ENCODE measurements at regions not wholly inside any gene's neighbourhood (a gene's known extent, or its start where the extent isn't known, plus 50 kb on each side); places are given as distances from the start of the nearest gene placed in this dataset.

GRCh38 chr13:58617880-58618665 lies 986.5 kb downstream of the PCDH17 start:
- Histone ChIP-seq H4K20me1 (ENCODE audit: control insufficient read depth, insufficient read depth, low read length, poor library complexity, severe bottlenecking) (no peaks in the 10 kb centered on the region), H3K9ac (ENCODE audit: low read length) (no peak overlapping the region), H3K79me2 (ENCODE audit: control insufficient read depth, insufficient read depth, low read length) (no peaks in the 10 kb centered on the region), H3K4me2 (replicated peaks; ENCODE audit: low read depth, low read length, poor library complexity, severe bottlenecking) (no peak overlapping the region), H3K27me3 (replicated peaks in 1 of 4; ENCODE audit: control extremely low read depth in 1 of 4, control insufficient read depth in 3 of 4, insufficient read depth in 4 of 4, low read length in 3 of 4) (no peaks in the 10 kb centered on the region), H3K27ac (ENCODE audit: low read length in 2 of 2) (no peak overlapping the region), H3K36me3 (replicated peaks in 1 of 2; ENCODE audit: control extremely low read depth in 1 of 2, control insufficient read depth in 1 of 2, extremely low read depth in 1 of 2, insufficient read depth in 2 of 2, low read length in 1 of 2) (no peaks in the 10 kb centered on the region), H3K9me3 (ENCODE audit: control extremely low read depth in 1 of 3, control insufficient read depth in 2 of 3, insufficient read depth in 1 of 3, low read length in 2 of 3) (peaks cover 0 to 3% (median 0%) of the 10 kb centered on the region in 3 donors), H3K4me1 (ENCODE audit: control insufficient read depth in 2 of 2, insufficient read depth in 2 of 2, low read length in 2 of 2) (no peaks in the 10 kb centered on the region), H3K4me3 (ENCODE audit: control extremely low read depth in 1 of 5, extremely low read depth in 1 of 5, insufficient read depth in 1 of 5, low read depth in 2 of 5, low read length in 4 of 5) (no peak overlapping the region), H2AFZ (ENCODE audit: insufficient read depth, low read depth, low read length, poor library complexity, severe bottlenecking) (no peak overlapping the region)
- no peak overlapping the region for H3K27ac Mint-ChIP-seq
- H3K27me3 Mint-ChIP-seq, result no peaks in the 10 kb centered on the region
- intact Hi-C loops (cut with micrococcal nuclease), result no loop called here
- CTCF ChIA-PET, result no interaction called here
- 60% methylated on average over 1 of the region's 3 CpGs for WGBS (ENCODE audit: insufficient coverage)
- H3K4me1 Mint-ChIP-seq, result no peaks in the 10 kb centered on the region
- TF ChIP-seq, protein P1, sequence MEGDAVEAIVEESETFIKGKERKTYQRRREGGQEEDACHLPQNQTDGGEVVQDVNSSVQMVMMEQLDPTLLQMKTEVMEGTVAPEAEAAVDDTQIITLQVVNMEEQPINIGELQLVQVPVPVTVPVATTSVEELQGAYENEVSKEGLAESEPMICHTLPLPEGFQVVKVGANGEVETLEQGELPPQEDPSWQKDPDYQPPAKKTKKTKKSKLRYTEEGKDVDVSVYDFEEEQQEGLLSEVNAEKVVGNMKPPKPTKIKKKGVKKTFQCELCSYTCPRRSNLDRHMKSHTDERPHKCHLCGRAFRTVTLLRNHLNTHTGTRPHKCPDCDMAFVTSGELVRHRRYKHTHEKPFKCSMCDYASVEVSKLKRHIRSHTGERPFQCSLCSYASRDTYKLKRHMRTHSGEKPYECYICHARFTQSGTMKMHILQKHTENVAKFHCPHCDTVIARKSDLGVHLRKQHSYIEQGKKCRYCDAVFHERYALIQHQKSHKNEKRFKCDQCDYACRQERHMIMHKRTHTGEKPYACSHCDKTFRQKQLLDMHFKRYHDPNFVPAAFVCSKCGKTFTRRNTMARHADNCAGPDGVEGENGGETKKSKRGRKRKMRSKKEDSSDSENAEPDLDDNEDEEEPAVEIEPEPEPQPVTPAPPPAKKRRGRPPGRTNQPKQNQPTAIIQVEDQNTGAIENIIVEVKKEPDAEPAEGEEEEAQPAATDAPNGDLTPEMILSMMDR (IDR thresholded peaks at IDR 0.05), result no peak
- TF ChIP-seq EZH2 (IDR thresholded peaks at IDR 0.05; ENCODE audit: borderline replicate concordance, insufficient read depth, low read depth, low read length, poor library complexity, severe bottlenecking), result no peak
- peaks cover 10% of the 10 kb centered on the region for H3K9me3 Mint-ChIP-seq (ENCODE audit: insufficient read depth)
- no peak for ATAC-seq (ENCODE audit: low read depth)
- H3K4me3 Mint-ChIP-seq, result no peak overlapping the region
- POLR2A ChIA-PET, result no interaction called here
- no peak for DNase-seq

DNA sequence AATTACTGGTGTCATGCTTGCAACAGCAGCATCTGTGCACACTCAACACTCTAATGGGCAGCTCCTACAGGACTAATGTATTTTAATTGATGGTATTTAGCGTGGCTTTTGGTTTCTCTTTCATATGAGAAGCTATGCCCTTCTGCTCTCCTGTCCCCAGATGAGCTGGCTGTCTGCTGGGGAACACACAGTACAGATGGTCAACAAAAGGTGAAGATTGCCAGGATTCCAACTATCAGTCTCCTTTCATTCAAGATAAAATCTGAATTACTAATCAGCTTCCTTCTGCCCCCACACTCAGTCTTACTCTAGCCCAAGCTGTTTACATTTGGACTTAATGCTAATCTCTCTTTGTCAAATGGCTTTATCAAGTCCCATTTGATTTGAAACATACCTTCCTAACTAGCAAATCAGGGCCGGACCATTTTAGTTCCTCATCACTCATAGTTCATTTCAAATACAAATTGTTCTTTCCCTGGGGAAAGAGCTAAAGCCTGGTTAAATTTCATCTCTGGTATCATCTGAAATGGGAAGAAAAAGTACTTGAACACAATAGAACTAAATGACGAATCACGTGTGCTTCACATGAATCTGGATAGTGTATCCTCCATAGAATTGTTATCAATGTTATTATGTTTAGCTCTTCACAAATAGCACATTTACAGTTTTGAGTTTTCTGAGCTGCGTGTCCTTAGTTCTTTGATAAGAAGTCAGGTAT lies 988.0 kb downstream of the PCDH17 start:
- Histone ChIP-seq H4K20me1 (ENCODE audit: control insufficient read depth, insufficient read depth, low read length, poor library complexity, severe bottlenecking) (no peaks in the 10 kb centered on the region), H2AFZ (ENCODE audit: insufficient read depth, low read depth, low read length, poor library complexity, severe bottlenecking) (no peak overlapping the region), H3K9me3 (ENCODE audit: control extremely low read depth in 1 of 3, control insufficient read depth in 2 of 3, insufficient read depth in 1 of 3, low read length in 2 of 3) (no peaks in the 10 kb centered on the region), H3K9ac (ENCODE audit: low read length) (no peak overlapping the region), H3K27ac (ENCODE audit: low read length in 2 of 2) (no peak overlapping the region), H3K27me3 (replicated peaks in 1 of 4; ENCODE audit: control extremely low read depth in 1 of 4, control insufficient read depth in 3 of 4, insufficient read depth in 4 of 4, low read length in 3 of 4) (no peaks in the 10 kb centered on the region), H3K4me1 (ENCODE audit: control insufficient read depth in 2 of 2, insufficient read depth in 2 of 2, low read length in 2 of 2) (no peaks in the 10 kb centered on the region), H3K4me2 (replicated peaks; ENCODE audit: low read depth, low read length, poor library complexity, severe bottlenecking) (no peak overlapping the region), H3K36me3 (replicated peaks in 1 of 2; ENCODE audit: control extremely low read depth in 1 of 2, control insufficient read depth in 1 of 2, extremely low read depth in 1 of 2, insufficient read depth in 2 of 2, low read length in 1 of 2) (no peaks in the 10 kb centered on the region), H3K79me2 (ENCODE audit: control insufficient read depth, insufficient read depth, low read length) (no peaks in the 10 kb centered on the region), H3K4me3 (ENCODE audit: control extremely low read depth in 1 of 5, extremely low read depth in 1 of 5, insufficient read depth in 1 of 5, low read depth in 2 of 5, low read length in 4 of 5) (no peak overlapping the region)
- POLR2A ChIA-PET, result no interaction called here
- Mint-ChIP-seq H3K9me3 (ENCODE audit: insufficient read depth) (peaks cover 4% of the 10 kb centered on the region), H3K4me1 (no peaks in the 10 kb centered on the region), H3K27ac (no peak overlapping the region), H3K4me3 (no peak overlapping the region), H3K27me3 (no peaks in the 10 kb centered on the region)
- CTCF ChIA-PET, result no interaction called here
- DNase-seq (no peak), ATAC-seq (ENCODE audit: low read depth) (no peak)
- TF ChIP-seq, protein P1 (IDR thresholded peaks at IDR 0.05), result no peak
- TF ChIP-seq EZH2 (IDR thresholded peaks at IDR 0.05; ENCODE audit: borderline replicate concordance, insufficient read depth, low read depth, low read length, poor library complexity, severe bottlenecking), result no peak
- 50% methylated on average over 1 of the region's 5 CpGs for WGBS (ENCODE audit: insufficient coverage)
- intact Hi-C loops (cut with micrococcal nuclease), result no loop called here
